HCT116 (cell line): ENCODE measurements at regions not wholly inside any gene's neighbourhood (a gene's known extent, or its start where the extent isn't known, plus 50 kb on each side); places are given as distances from the start of the nearest gene placed in this dataset.

ENCODE experiments used
- CEBPB ChIP-seq: IDR thresholded peaks from 2 replicates; pipeline ENCODE4 v1.6.1; 2012; ENCODE audit warnings: low read depth
- CTCF ChIP-seq, 3 experiments: fragments of 200-600 bp in 1 of 3; sonication (generic) in 1 of 3; IDR thresholded peaks in 2 of 3; conservative IDR thresholded peaks in 1 of 3; 2 replicates each; pipeline ENCODE4 v1.5.1; 2012 to 2017; ENCODE audit warnings: low read depth in 2 of 3, low read length in 2 of 3, antibody characterized with exemption in 1 of 3, borderline replicate concordance in 1 of 3, control low read depth in 1 of 3, mild to moderate bottlenecking in 1 of 3, mixed read lengths in 1 of 3, mixed run types in 1 of 3, moderate library complexity in 1 of 3; ENCODE audit not compliant: insufficient read depth in 1 of 3
- EZH2 ChIP-seq: fragments of 200-600 bp; sonication (generic); IDR thresholded peaks from 2 replicates; pipeline ENCODE4 v1.6.1; 2017; ENCODE audit warnings: antibody characterized with exemption, mixed run types
- EZH2phosphoT487 ChIP-seq: fragments of 200-600 bp; IDR thresholded peaks from 2 replicates; pipeline ENCODE4 v1.6.1; 2018; ENCODE audit warnings: antibody characterized with exemption, borderline replicate concordance
- JUND ChIP-seq: IDR thresholded peaks from 2 replicates; pipeline ENCODE4 v1.6.1; 2012
- SIN3A ChIP-seq: IDR thresholded peaks from 2 replicates; pipeline ENCODE4 v1.6.1; 2012; ENCODE audit warnings: low read depth
- TF ChIP-seq, protein P1 (sequence below): IDR thresholded peaks from 2 replicates; pipeline ENCODE4 v1.6.1; 2012; ENCODE audit warnings: low read depth

DNA sequence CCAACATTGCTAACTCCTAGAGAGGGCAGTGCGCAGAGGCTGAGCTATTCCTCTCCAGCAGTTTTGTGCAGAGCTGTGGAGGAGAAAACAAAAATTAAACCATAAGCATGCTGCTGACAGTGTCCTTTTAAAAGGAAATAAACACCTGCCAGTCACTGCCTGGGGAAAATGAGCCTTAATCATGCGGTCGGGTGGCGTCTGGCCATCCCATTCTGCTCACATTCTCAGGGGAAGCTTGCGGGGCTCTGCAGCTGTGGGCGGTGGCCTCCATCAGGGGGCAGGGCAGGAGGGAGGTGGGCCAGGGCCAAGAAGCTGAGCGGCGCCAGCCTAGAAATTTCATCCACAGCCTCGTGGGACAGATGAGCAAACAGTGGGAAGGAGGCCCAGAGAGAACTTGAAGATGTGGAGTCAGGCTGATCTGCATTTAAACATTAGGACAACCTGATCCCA lies 71.0 kb upstream of the TP53I11 start:
- TF ChIP-seq CTCF (IDR thresholded peaks at IDR 0.05 in 2 of 3, conservative IDR thresholded peaks at IDR 0.05 in 1 of 3; ENCODE audit: borderline replicate concordance in 1 of 3, insufficient read depth in 1 of 3, low read depth in 2 of 3, low read length in 2 of 3) = no peak
- TF ChIP-seq, protein P1, sequence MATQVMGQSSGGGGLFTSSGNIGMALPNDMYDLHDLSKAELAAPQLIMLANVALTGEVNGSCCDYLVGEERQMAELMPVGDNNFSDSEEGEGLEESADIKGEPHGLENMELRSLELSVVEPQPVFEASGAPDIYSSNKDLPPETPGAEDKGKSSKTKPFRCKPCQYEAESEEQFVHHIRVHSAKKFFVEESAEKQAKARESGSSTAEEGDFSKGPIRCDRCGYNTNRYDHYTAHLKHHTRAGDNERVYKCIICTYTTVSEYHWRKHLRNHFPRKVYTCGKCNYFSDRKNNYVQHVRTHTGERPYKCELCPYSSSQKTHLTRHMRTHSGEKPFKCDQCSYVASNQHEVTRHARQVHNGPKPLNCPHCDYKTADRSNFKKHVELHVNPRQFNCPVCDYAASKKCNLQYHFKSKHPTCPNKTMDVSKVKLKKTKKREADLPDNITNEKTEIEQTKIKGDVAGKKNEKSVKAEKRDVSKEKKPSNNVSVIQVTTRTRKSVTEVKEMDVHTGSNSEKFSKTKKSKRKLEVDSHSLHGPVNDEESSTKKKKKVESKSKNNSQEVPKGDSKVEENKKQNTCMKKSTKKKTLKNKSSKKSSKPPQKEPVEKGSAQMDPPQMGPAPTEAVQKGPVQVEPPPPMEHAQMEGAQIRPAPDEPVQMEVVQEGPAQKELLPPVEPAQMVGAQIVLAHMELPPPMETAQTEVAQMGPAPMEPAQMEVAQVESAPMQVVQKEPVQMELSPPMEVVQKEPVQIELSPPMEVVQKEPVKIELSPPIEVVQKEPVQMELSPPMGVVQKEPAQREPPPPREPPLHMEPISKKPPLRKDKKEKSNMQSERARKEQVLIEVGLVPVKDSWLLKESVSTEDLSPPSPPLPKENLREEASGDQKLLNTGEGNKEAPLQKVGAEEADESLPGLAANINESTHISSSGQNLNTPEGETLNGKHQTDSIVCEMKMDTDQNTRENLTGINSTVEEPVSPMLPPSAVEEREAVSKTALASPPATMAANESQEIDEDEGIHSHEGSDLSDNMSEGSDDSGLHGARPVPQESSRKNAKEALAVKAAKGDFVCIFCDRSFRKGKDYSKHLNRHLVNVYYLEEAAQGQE = no peak
- TF ChIP-seq CEBPB = no peak
- no peak for TF ChIP-seq SIN3A
- no peak for TF ChIP-seq EZH2
- TF ChIP-seq EZH2phosphoT487 = no peak
- TF ChIP-seq JUND = no peak
